GM18870 (cell line): ENCODE measurements at regions not wholly inside any gene's neighbourhood (a gene's known extent, or its start where the extent isn't known, plus 50 kb on each side); places are given as distances from the start of the nearest gene placed in this dataset.
"Not testable (repeated sequence)": the region's sequence is repeated elsewhere in the genome, so short reads cannot be mapped to it uniquely, and the experiment has no call there.

Experiments
- ATAC-seq: cut with Tn5 transposase; IDR thresholded peaks from one replicate; pipeline ENCODE4 v1.9.1; 2021; ENCODE audit warnings: moderate library complexity; ENCODE audit not compliant: unreplicated experiment

- no peak for ATAC-seq
These were observed 157.7 kb downstream of the PAPSS1 start for GRCh38 chr4:107562316-107562715.

DNA sequence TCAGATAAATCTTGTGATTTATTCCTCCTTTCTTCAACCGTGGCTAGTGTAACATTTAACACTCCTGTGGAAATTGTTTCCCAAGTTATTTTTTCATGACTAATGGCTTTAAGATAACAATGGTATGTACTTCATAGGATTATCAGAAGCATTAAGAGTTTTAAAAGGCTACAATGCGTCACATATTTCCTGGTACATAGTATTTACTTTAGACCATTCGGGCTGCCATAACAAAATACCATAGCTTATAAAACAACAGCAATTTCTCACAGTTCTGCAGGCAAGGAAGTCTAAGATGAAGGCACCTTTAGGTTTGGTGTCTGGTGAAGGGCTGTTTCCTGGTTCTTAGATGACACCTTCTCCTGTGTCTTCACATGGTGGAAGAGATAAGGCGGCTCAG lies 158.6 kb downstream of the PAPSS1 start:
- ATAC-seq, result no peak

- ATAC-seq, result no peak
These were observed 160.4 kb downstream of the PAPSS1 start for GRCh38 chr4:107559653-107560052.

DNA sequence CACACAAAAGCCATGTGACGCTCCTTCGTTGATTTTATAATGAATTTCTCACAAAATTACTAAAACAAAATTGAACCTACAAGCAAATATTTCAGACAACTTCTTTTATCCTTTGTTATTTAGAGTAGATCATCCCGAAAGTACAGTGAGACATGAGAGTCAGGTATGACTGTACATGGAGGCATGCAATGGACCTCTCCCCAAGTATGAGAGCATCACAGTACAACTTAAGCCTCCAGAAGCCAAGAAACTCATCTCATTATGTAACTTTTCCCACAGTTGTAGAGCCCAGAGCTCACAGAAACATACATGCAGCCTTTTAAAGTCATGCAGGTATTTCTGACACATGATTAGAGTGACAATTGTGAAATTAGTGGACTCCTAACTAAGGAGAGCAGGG lies 167.7 kb downstream of the PAPSS1 start:
- no peak for ATAC-seq

DNA sequence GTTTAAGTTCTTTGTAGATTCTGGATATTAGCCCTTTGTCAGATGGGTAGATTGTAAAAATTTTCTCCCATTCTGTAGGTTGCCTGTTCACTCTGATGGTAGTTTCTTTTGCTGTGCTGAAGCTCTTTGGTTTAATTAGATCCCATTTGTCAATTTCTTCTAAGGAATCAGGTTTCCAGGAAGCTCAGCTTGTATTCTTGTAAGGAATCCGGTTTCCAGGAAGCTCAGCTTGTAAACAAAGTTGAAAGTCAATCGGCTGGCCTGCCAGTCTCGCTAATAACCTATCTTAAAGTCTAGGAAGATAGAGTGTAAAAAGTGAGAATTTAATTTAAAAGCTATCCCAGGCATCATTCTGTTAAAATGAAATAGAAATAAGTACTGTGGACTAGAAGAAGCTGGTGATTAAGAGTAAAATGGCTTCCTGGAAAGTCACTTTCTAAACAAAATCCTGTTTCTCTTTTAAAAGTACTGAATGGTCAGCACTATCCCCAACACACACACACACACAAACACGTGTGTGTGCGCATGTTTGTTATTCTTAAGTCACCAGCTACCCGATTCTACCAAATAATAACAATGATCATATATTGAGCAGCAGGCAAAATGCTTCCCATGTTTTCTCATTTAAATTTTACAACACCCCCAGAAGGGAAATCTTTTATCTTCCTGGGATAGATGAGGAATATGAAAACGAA lies 171.7 kb downstream of the PAPSS1 start:
- no peak for ATAC-seq

DNA sequence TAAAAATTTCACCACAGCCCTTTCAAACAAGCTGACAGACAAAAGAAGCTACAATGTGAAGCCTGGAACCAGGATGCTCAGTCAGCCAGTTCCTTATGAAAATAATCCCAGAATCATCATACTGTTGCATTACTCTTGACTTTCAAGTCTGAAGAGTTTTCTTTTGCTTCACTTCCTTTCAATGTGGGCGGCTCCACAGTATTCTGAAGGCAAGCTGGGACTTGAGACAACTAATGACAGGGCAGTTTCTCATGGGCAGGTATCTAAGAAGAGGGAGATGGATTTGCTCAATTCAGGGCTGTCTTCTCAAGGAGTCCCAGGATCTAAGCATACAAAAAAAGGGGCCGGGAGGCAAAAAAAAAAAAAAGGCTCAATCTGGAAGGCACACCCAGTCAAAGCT lies 173.4 kb downstream of the PAPSS1 start:
- ATAC-seq, result no peak

DNA sequence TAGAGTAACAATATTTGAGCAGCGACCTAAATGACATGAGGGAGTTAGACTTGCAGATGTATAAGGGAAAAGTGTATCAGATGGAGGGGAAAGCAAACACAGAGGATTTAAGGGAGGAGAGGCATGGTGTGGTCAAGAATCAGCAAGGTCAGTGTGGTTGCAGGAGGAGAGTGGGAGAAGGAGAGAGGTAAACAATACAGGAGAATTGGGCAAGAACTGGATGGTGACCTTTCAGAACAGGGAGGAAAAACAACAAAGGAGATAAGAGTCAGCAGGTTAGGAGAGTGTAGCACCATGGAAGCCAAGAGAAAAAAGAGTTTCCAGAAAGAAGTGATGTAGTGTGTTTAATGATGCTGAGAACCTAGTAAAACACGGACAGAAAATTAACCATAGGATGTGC lies 178.5 kb downstream of the PAPSS1 start:
- ATAC-seq, result no peak

- no peak for ATAC-seq
These were observed 188.1 kb downstream of the PAPSS1 start for GRCh38 chr4:107531927-107532326.

DNA sequence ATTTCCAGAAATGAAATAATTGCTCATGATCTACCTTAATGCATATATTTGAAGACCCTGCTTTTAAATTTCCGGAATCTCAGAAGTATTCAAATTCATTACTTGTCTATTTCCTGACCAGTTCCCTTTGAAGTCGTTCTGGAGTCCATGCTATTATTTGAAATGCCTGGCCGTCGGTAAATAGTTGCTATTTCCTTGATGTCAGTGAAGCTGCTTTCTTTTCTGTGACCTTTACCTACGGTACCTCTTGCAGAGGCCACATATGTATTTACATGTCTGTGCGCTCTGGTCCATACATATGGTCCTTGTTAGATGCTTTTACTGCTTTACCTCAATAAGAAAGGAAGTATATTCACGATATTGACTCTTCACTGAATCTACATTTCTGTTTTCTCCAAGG lies 199.7 kb downstream of the PAPSS1 start:
- ATAC-seq, result no peak

DNA sequence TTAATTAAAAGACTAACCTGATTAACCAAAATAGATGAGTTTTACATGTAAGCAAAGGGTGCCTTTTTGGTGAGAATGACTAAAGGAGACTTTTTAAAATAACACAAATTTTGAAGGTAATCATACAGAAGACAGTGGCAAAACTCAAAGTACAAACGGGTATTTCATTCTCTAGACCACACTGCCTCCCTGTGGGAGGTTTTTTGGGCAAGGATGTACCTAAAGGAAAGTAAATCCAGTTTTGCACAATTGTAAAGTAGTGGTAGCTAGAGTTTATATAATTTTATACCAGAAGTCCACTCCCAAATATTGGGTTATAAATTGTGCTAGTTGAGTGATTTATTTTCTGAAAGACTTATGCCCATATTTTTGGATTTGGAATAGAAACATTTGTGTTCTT lies 201.0 kb downstream of the PAPSS1 start:
- ATAC-seq, result no peak

- no peak for ATAC-seq
These were observed 202.0 kb downstream of the PAPSS1 start for GRCh38 chr4:107518076-107518475.

- no peak for ATAC-seq
These were observed 207.5 kb downstream of the PAPSS1 start for GRCh38 chr4:107512549-107512948.

- ATAC-seq, result no peak
These were observed 210.4 kb downstream of the PAPSS1 start for GRCh38 chr4:107509615-107510014.

DNA sequence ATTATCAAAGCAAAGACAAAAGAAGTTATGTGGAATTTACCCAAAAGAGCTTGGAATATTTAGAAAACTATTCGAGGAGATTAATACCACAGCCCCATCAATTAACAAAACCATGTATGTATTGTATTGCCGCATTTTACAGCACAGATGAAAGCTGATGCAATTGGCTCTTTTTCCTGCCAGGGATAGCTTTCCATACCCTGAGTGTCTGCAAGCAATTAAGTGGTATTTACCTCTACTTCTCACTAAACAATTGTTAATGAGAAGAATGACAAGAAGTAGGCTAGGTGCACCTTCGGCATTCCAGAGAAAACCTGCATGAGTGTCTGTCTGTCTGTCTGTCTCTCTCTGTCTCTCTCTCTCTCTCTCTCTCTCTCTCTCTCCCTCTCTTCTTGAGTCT lies 219.5 kb downstream of the PAPSS1 start:
- ATAC-seq, result no peak

- peak; percentile 62 for ATAC-seq
These were observed 223.0 kb downstream of the PAPSS1 start for GRCh38 chr4:107497054-107497453.

- no peak for ATAC-seq
These were observed 227.5 kb downstream of the PAPSS1 start for GRCh38 chr4:107492566-107492965.

- no peak for ATAC-seq
These were observed 229.9 kb downstream of the PAPSS1 start for GRCh38 chr4:107490116-107490515.

DNA sequence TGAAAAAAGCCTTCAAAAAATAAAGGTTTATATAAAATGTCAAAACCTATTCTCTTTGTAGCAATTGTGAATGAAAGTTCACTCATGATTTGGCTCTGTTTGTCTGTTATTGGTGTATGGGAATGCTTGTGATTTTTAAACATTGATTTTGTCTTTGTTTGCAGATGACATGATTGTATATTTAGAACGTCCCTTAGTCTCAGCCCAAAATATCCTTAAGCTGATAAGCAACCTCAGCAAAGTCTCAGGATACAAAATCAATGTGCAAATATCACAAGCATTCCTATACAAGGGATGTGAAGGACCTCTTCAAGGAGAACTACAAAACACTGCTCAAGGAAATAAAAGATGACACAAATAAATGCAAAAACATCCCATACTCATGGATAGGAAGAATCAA lies 236.4 kb downstream of the PAPSS1 start:
- ATAC-seq, result not testable (repeated sequence)

DNA sequence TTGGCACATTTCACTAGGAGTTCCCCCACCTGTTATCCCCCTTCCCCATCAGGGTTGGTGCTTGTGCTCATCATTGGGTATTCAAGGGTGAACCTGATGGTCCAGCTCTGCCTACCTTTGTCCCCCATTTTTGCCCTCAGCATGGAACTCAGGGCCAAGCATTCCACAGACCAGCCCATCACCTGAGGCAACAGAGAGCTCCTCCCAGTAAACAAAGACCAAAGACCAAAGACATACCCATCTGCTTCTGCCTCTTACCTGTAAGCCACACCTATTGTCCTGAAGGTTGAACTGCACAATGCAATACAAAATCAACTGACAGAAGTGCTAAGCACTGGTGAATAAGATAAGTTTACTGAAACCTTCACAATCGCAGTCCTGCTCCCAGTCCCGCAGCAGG lies 237.5 kb downstream of the PAPSS1 start:
- no peak for ATAC-seq

DNA sequence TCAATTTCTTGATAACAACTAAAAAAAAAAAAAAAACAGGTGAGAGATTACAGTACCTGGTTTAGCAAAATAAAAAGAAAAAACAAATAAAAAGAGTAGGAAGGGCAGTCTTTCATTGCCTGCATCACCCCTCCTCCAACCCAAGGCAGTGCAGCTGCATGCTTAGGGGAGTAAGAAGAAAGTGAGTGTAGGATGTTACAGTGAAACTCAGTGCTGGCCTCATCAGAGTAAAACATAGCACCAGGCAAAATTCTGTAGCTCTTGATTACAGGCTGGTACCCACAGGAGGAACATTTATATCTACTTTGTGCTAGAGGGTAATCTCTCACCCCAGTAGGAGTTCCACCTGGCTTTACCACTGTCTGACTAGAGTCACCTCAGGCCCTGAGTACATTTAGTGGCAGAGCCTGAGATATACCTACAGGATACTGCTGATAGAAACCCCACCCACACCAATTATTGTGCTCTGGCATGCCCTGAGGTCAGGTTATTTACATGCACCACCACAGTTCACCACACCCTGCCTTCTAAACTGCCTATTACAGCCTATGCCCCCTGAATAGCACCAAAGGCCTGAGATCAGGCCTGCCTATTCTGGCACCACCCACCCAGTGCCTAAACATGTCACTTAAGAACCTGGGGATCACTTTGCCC lies 241.6 kb downstream of the PAPSS1 start:
- ATAC-seq, result no peak

- no peak for ATAC-seq
These were observed 246.9 kb downstream of the PAPSS1 start for GRCh38 chr4:107473126-107473525.

DNA sequence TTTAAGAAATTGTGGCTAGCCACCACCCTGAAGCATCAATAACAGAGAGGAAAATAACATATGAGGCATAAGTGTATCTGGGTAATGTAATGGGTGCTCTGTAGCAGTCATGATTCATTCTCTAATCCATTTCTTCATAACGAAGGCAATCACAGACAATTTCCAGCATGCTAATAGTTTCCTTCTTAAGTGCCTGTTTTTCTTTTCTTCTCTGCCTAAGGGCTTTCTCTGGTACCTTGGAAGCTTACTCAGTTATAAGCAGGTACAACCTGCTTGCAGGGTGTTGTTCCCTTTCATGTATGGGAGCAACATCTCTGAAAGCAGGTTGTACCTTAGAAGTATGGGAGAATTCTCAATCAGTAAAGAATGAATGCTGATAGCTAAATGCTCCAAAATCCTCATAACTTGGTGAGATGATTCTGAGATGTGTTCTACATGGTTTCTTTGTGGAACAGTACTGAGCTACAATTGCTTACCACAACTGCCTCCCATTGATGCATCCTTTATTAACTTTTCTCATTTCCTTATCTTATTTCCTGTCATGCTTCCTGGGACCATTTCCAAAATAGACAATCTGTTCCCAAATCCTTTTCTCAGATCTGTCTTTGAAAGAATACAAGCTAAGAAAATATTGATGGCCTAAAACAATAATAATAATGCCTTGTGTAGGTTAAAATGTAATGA lies 247.6 kb downstream of the PAPSS1 start:
- no peak for ATAC-seq
